ENCODE measurements at regions not wholly inside any gene's neighbourhood (a gene's known extent, or its start where the extent isn't known, plus 50 kb on each side); places are given as distances from the start of the nearest gene placed in this dataset.

DNA sequence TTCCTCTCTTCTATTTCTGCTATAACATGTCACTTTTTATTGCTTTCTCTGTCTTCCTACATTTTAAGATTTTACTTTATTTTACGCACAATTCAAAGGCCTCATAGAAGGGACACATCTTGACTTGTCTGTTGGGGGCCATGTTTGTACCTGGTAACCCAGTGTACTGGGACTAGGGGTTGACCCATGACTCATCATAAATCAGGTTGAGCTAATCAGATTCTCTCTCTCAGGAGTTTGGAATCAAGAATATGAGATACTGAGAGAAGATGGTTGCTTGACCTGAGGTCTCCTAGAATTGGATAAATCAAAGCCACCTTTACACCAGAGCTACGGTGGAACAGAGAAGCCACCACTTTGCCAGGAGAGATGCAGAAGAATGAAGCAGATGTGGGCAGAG, 153.0 kb downstream of the UXS1 start:
- TF ChIP-seq, protein P1, sequence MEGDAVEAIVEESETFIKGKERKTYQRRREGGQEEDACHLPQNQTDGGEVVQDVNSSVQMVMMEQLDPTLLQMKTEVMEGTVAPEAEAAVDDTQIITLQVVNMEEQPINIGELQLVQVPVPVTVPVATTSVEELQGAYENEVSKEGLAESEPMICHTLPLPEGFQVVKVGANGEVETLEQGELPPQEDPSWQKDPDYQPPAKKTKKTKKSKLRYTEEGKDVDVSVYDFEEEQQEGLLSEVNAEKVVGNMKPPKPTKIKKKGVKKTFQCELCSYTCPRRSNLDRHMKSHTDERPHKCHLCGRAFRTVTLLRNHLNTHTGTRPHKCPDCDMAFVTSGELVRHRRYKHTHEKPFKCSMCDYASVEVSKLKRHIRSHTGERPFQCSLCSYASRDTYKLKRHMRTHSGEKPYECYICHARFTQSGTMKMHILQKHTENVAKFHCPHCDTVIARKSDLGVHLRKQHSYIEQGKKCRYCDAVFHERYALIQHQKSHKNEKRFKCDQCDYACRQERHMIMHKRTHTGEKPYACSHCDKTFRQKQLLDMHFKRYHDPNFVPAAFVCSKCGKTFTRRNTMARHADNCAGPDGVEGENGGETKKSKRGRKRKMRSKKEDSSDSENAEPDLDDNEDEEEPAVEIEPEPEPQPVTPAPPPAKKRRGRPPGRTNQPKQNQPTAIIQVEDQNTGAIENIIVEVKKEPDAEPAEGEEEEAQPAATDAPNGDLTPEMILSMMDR (IDR thresholded peaks at IDR 0.05; ENCODE audit: insufficient read depth, low read depth, low read length): no peak
- Histone ChIP-seq H3K36me3 (ENCODE audit: control insufficient read depth, insufficient read depth, low read length) (no peaks in the 10 kb centered on the region), H3K27me3 (ENCODE audit: control insufficient read depth, insufficient read depth, low read length) (no peaks in the 10 kb centered on the region), H3K4me3 (ENCODE audit: low read depth, low read length) (no peak overlapping the region)
- CTCF ChIA-PET: no interaction called here
- no peak for DNase-seq (ENCODE audit: low read depth)
- POLR2A ChIA-PET: no interaction called here

DNA sequence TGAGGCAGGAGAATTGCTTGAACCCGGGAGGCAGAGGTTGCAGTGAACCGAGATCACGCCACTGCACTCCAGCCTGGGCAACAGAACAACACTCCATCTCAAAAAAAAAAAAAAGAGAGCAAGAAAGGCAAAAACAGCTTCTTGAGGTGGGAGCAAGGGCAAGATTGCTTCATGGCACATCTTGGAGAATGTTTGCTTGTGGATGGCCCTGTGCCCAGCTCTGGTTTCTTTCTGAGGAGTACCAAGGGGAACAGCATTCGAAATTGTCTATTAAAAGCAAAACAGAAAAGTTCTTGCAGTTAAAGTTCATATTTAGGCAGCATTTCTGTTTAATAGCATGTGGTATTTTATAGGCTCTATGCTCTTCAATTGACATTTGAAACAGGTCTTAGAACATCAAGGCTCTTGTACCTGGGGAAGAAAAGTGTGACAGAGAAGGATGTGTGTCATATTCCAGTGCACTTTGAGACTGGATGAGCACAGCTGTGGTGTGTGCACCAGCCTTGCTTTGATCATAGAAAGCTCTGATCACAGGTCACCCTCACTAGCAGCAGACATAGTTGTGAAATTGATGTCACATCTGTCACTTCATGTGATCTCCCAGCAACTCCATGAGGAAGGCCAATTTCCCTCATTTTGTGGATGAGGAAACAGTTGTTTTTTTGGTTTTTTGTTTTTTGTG, 154.3 kb downstream of the UXS1 start:
- TF ChIP-seq, protein P1 (IDR thresholded peaks at IDR 0.05; ENCODE audit: insufficient read depth, low read depth, low read length): no peak
- ChIA-PET POLR2A (no interaction called here), CTCF (interaction anchor here (0.7 kb wide), 1 partner anchor 12 kb away, joined by 3 read pairs; no protein-coding TSS in a partner anchor)
- Histone ChIP-seq H3K4me3 (ENCODE audit: low read depth, low read length) (no peak overlapping the region), H3K27me3 (ENCODE audit: control insufficient read depth, insufficient read depth, low read length) (no peaks in the 10 kb centered on the region), H3K36me3 (ENCODE audit: control insufficient read depth, insufficient read depth, low read length) (no peaks in the 10 kb centered on the region)
- no peak for DNase-seq (ENCODE audit: low read depth)

DNA sequence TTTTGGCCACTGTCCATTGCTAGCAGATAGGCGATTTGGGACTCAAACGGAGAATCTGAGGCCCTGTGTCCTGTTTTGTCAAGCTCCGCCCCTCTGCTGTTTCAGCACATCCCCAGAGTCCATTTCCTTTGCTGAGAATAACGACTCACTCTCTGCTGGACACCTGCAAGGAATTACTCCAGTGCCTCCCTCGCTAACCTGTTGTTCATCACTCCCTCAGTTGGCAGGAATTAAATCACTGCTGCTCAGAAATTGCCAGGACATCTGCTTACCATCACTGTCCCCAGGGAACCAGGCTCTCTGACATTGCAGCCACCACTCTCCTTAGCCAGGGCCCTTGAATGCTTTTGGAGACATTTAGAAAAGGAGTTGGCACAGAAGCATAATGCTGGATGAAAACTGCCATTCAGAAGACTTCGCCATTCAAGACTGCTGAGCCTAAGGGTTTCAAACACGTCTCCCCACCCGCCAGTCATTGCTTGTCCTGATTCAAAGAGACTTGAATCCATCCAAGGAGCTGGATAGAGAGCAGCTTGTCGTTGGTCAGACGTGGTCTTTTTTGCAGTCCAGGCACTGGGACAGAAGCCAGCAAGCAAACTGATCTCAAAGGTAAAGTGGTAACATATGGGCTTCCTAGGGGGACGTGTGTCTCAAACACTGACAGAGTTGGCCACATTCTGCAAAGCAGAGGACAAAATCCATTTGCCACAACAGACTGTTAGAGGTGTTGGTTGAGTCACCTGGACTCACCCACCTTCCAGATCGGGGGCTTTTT, 155.3 kb downstream of the UXS1 start:
- no peak for DNase-seq (ENCODE audit: low read depth)
- ChIA-PET CTCF (no interaction called here), POLR2A (no interaction called here)
- no peaks in the 10 kb centered on the region for H3K27me3 ChIP-seq (ENCODE audit: control insufficient read depth, insufficient read depth, low read length)
- TF ChIP-seq, protein P1 (IDR thresholded peaks at IDR 0.05; ENCODE audit: insufficient read depth, low read depth, low read length): no peak
- no peak overlapping the region for H3K4me3 ChIP-seq (ENCODE audit: low read depth, low read length)
- H3K36me3 ChIP-seq (ENCODE audit: control insufficient read depth, insufficient read depth, low read length): no peaks in the 10 kb centered on the region

DNA sequence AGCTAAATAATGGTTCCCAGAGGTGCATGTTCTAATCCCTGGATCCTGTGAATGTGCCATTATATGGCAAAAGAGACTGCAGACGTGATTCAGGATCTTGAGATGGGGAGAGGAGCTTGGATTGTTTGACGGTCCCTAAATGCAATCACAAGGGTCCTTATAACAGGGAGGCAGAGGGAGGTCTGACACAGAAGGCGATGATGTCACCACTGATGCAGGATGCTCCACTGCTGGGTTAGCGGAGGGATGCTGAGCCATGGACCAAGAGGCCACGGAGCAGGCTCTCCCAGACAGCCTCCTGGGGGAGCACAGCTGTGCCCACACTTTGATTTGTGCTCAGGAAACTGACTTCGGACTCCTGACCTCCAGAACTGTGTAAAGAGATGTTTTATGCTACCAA, 156.2 kb downstream of the UXS1 start:
- no peak for DNase-seq (ENCODE audit: low read depth)
- no peaks in the 10 kb centered on the region for H3K27me3 ChIP-seq (ENCODE audit: control insufficient read depth, insufficient read depth, low read length)
- no peak overlapping the region for H3K4me3 ChIP-seq (ENCODE audit: low read depth, low read length)
- CTCF ChIA-PET: no interaction called here
- POLR2A ChIA-PET: no interaction called here
- H3K36me3 ChIP-seq (ENCODE audit: control insufficient read depth, insufficient read depth, low read length): no peaks in the 10 kb centered on the region
- TF ChIP-seq, protein P1 (IDR thresholded peaks at IDR 0.05; ENCODE audit: insufficient read depth, low read depth, low read length): no peak

DNA sequence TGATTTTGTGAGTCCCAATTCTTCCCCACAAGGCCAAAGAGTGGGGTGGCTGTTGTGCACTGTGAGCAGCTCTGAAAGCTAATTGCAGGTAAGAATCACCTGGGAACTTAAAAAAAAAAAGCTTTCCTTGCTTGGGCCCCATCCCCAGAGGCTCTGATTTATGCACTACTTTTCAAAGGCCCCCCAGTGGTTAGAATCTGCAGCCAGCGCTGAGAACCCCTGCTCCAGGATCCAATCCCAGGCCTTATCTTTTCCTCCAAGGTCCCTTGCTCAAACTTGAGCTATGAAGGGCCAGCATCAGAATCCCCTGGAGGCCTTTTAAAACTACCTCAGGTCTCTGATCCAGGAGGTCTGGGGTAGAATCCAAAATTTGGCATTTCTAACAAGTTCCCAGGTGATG, 156.8 kb downstream of the UXS1 start:
- Histone ChIP-seq H3K27me3 (ENCODE audit: control insufficient read depth, insufficient read depth, low read length) (no peaks in the 10 kb centered on the region), H3K4me3 (ENCODE audit: low read depth, low read length) (no peak overlapping the region), H3K36me3 (ENCODE audit: control insufficient read depth, insufficient read depth, low read length) (no peaks in the 10 kb centered on the region)
- TF ChIP-seq, protein P1 (IDR thresholded peaks at IDR 0.05; ENCODE audit: insufficient read depth, low read depth, low read length): no peak
- no peak for DNase-seq (ENCODE audit: low read depth)
- ChIA-PET POLR2A (no interaction called here), CTCF (no interaction called here)

Measured in BJ (cell line).